ENCODE measurements at regions not wholly inside any gene's neighbourhood (a gene's known extent, or its start where the extent isn't known, plus 50 kb on each side); places are given as distances from the start of the nearest gene placed in this dataset.

DNA sequence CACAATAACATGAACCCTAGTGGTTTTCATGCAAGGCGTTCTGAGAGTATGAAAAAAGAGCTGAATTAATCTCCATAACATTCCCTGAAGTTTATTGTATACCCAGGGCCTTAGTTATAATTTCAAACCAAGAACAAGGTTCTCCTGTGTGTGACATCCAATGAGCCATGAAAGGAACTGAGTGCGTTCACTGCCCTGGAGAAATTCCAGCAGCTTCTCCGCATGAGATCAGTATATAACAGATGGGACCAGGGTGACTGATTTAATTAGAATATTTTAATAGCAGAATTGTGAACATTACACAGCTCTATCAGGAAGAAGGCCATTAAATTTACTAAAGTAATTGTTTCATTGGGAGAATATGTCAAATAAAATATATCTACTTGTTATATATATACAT lies 1190.5 kb upstream of the SLC10A2 start:
- H3K4me1 ChIP-seq, result no peaks in the 10 kb centered on the region
- no peak for DNase-seq
- H3K27ac ChIP-seq, result no peak overlapping the region
- TF ChIP-seq CTCF (IDR thresholded peaks at IDR 0.05), result no peak
- intact Hi-C loops (cut with DNase I; ENCODE audit: low total_unique reads), result no loop called here
- H3K36me3 ChIP-seq, result no peaks in the 10 kb centered on the region
- H3K27me3 ChIP-seq, result no peaks in the 10 kb centered on the region
- no peaks in the 10 kb centered on the region for H3K9me3 ChIP-seq
- no peak overlapping the region for H3K4me3 ChIP-seq

DNA sequence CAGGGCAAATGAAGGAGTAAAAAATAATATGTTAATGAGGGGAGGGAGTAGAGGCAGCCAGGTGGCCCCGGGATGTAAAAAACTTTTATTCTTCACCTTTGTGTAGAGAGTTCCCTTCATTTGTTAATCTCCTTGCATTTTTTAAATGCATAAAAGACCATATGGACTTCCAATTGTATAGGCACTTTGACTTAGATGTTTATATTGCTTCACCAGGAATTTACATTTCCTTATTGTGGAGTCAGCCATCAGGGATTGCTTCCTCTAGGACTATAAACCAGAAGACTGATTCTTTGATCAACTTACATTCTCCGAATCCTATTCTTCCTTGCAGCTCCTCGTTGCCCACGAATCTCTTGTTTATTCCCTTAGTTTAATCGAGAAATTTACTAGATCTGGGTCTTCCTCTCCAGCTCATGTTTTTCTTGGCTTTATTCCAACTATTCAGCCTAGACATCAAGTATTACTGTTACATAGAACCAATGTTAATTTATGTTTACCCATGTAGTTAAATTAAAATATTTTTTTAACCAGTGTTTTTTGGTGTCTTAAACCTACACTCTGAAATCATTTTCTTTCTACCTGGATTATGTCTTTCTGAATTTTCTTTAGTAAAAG lies 1187.0 kb upstream of the SLC10A2 start:
- H3K4me1 ChIP-seq, result no peaks in the 10 kb centered on the region
- H3K9me3 ChIP-seq, result no peaks in the 10 kb centered on the region
- TF ChIP-seq CTCF (IDR thresholded peaks at IDR 0.05), result no peak
- intact Hi-C loops (cut with DNase I; ENCODE audit: low total_unique reads), result no loop called here
- DNase-seq, result no peak
- no peaks in the 10 kb centered on the region for H3K27me3 ChIP-seq
- no peaks in the 10 kb centered on the region for H3K36me3 ChIP-seq
- no peak overlapping the region for H3K27ac ChIP-seq
- H3K4me3 ChIP-seq, result no peak overlapping the region

DNA sequence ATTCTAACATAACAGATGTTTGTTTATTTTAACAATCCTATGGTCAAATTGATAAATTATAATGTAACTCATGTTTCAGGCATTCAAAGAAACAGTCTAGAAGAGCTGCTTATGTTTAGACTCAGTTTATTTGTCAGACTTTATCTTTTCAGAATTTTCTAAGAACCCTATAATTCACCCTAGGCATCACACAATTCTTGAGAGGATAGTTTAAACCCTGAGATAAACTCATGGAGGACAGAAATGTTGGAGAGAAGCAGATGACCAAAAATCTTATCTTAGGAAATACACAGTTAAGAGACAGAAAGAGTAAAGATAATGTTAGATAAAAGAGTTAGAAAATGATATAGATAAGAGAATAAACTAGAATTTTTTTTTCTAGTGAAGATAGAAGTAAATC lies 1185.7 kb upstream of the SLC10A2 start:
- H3K9me3 ChIP-seq, result no peaks in the 10 kb centered on the region
- intact Hi-C loops (cut with DNase I; ENCODE audit: low total_unique reads), result no loop called here
- H3K4me3 ChIP-seq, result no peak overlapping the region
- no peak for TF ChIP-seq CTCF (IDR thresholded peaks at IDR 0.05)
- DNase-seq, result no peak
- no peak overlapping the region for H3K27ac ChIP-seq
- no peaks in the 10 kb centered on the region for H3K36me3 ChIP-seq
- H3K27me3 ChIP-seq, result no peaks in the 10 kb centered on the region
- no peaks in the 10 kb centered on the region for H3K4me1 ChIP-seq

GRCh38 chr13:104246955-104247354 lies 1180.7 kb upstream of the SLC10A2 start:
- intact Hi-C loops (cut with DNase I; ENCODE audit: low total_unique reads), result no loop called here

GRCh38 chr13:104206450-104207044 lies 1140.3 kb upstream of the SLC10A2 start:
- TF ChIP-seq CTCF (IDR thresholded peaks at IDR 0.05), result no peak
- no peak overlapping the region for H3K4me3 ChIP-seq
- H3K27ac ChIP-seq, result no peak overlapping the region

More at GRCh38 chr13:104246955-104247354, 1180.7 kb upstream of the SLC10A2 start:
- no peaks in the 10 kb centered on the region for H3K27me3 ChIP-seq
- no peaks in the 10 kb centered on the region for H3K36me3 ChIP-seq
- no peak overlapping the region for H3K27ac ChIP-seq
- no peak overlapping the region for H3K4me3 ChIP-seq
- no peak for TF ChIP-seq CTCF (IDR thresholded peaks at IDR 0.05)
- no peaks in the 10 kb centered on the region for H3K4me1 ChIP-seq
- H3K9me3 ChIP-seq, result no peaks in the 10 kb centered on the region
- DNase-seq, result no peak

More at GRCh38 chr13:104206450-104207044, 1140.3 kb upstream of the SLC10A2 start:
- Histone ChIP-seq H3K4me1 (no peaks in the 10 kb centered on the region), H3K9me3 (no peaks in the 10 kb centered on the region), H3K36me3 (no peaks in the 10 kb centered on the region), H3K27me3 (no peaks in the 10 kb centered on the region)
- no peak for DNase-seq
- intact Hi-C loops (cut with DNase I; ENCODE audit: low total_unique reads), result no loop called here
